ENCODE measurements at regions not wholly inside any gene's neighbourhood (a gene's known extent, or its start where the extent isn't known, plus 50 kb on each side); places are given as distances from the start of the nearest gene placed in this dataset.

- no peak for TF ChIP-seq EZH2phosphoT487 (IDR thresholded peaks at IDR 0.05; ENCODE audit: low read depth)
- TF ChIP-seq, protein P1, sequence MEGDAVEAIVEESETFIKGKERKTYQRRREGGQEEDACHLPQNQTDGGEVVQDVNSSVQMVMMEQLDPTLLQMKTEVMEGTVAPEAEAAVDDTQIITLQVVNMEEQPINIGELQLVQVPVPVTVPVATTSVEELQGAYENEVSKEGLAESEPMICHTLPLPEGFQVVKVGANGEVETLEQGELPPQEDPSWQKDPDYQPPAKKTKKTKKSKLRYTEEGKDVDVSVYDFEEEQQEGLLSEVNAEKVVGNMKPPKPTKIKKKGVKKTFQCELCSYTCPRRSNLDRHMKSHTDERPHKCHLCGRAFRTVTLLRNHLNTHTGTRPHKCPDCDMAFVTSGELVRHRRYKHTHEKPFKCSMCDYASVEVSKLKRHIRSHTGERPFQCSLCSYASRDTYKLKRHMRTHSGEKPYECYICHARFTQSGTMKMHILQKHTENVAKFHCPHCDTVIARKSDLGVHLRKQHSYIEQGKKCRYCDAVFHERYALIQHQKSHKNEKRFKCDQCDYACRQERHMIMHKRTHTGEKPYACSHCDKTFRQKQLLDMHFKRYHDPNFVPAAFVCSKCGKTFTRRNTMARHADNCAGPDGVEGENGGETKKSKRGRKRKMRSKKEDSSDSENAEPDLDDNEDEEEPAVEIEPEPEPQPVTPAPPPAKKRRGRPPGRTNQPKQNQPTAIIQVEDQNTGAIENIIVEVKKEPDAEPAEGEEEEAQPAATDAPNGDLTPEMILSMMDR (IDR thresholded peaks at IDR 0.05; ENCODE audit: low read depth, low read length) = no peak
Measured at GRCh38 chr6:4338884-4339283, 203.5 kb upstream of the ECI2 start.
